ENCODE measurements at regions not wholly inside any gene's neighbourhood (a gene's known extent, or its start where the extent isn't known, plus 50 kb on each side); places are given as distances from the start of the nearest gene placed in this dataset.

- no peaks in the 10 kb centered on the region for H3K4me1 ChIP-seq
- DNase-seq, result no peak
- H3K36me3 ChIP-seq, result no peaks in the 10 kb centered on the region
- H3K27ac ChIP-seq, result no peak overlapping the region
- TF ChIP-seq CTCF (IDR thresholded peaks at IDR 0.05), result no peak
- no peaks in the 10 kb centered on the region for H3K9me3 ChIP-seq
- H3K4me3 ChIP-seq, result no peak overlapping the region
- no peaks in the 10 kb centered on the region for H3K27me3 ChIP-seq
- intact Hi-C loops (cut with DNase I), result no loop called here
- H3K9ac ChIP-seq (ENCODE audit: low read depth in 2 of 2, low read length in 2 of 2), result no peak overlapping the region
Measured at GRCh38 chr2:83042053-83042452, 1417.0 kb downstream of the SUCLG1 start.

GRCh38 chr2:83022631-83023210 is 1436.4 kb downstream of the SUCLG1 start:
- H3K36me3 ChIP-seq, result no peaks in the 10 kb centered on the region
- intact Hi-C loops (cut with DNase I), result no loop called here
- H3K9me3 ChIP-seq, result no peaks in the 10 kb centered on the region
- H3K4me1 ChIP-seq, result no peaks in the 10 kb centered on the region
- no peak overlapping the region for H3K9ac ChIP-seq (ENCODE audit: low read depth in 2 of 2, low read length in 2 of 2)
- H3K27ac ChIP-seq, result no peak overlapping the region
- H3K4me3 ChIP-seq, result no peak overlapping the region
- DNase-seq, result no peak
- no peaks in the 10 kb centered on the region for H3K27me3 ChIP-seq
- no peak for TF ChIP-seq CTCF (IDR thresholded peaks at IDR 0.05)

GRCh38 chr2:83017366-83018090 is 1441.6 kb downstream of the SUCLG1 start:
- Histone ChIP-seq H3K27ac (no peak overlapping the region), H3K9me3 (no peaks in the 10 kb centered on the region), H3K36me3 (no peaks in the 10 kb centered on the region), H3K9ac (ENCODE audit: low read depth in 2 of 2, low read length in 2 of 2) (no peak overlapping the region), H3K27me3 (no peaks in the 10 kb centered on the region), H3K4me1 (no peaks in the 10 kb centered on the region), H3K4me3 (no peak overlapping the region)
- intact Hi-C loops (cut with DNase I), result no loop called here
- no peak for TF ChIP-seq CTCF (IDR thresholded peaks at IDR 0.05)
- DNase-seq, result no peak

GRCh38 chr2:83016343-83017110 is 1442.6 kb downstream of the SUCLG1 start:
- intact Hi-C loops (cut with DNase I), result no loop called here
- no peak for TF ChIP-seq CTCF (IDR thresholded peaks at IDR 0.05)
- Histone ChIP-seq H3K27ac (no peak overlapping the region), H3K4me1 (no peaks in the 10 kb centered on the region), H3K36me3 (no peaks in the 10 kb centered on the region), H3K9me3 (no peaks in the 10 kb centered on the region), H3K4me3 (no peak overlapping the region), H3K9ac (ENCODE audit: low read depth in 2 of 2, low read length in 2 of 2) (no peak overlapping the region), H3K27me3 (no peaks in the 10 kb centered on the region)
- DNase-seq, result no peak

GRCh38 chr2:83015900-83016299 is 1443.2 kb downstream of the SUCLG1 start:
- TF ChIP-seq CTCF (IDR thresholded peaks at IDR 0.05), result no peak
- intact Hi-C loops (cut with DNase I), result no loop called here

More at GRCh38 chr2:83015900-83016299, 1443.2 kb downstream of the SUCLG1 start:
- no peak overlapping the region for H3K4me3 ChIP-seq
- H3K9me3 ChIP-seq, result no peaks in the 10 kb centered on the region
- no peak overlapping the region for H3K27ac ChIP-seq
- no peaks in the 10 kb centered on the region for H3K36me3 ChIP-seq
- no peak overlapping the region for H3K9ac ChIP-seq (ENCODE audit: low read depth in 2 of 2, low read length in 2 of 2)
- H3K4me1 ChIP-seq, result no peaks in the 10 kb centered on the region
- DNase-seq, result no peak
- H3K27me3 ChIP-seq, result no peaks in the 10 kb centered on the region
